GM11168 (cell line): ENCODE measurements at regions not wholly inside any gene's neighbourhood (a gene's known extent, or its start where the extent isn't known, plus 50 kb on each side); places are given as distances from the start of the nearest gene placed in this dataset.

Source experiments
- in situ Hi-C: fragments of 300-500 bp; cut with MboI; formaldehyde crosslinking; loops from one replicate; pipeline ENCODE4 v1.12.0; 2022; ENCODE audit warnings: low sequenced_read_pairs; ENCODE audit not compliant: unreplicated experiment

GRCh38 chr13:34340534-34340933 is 522.6 kb downstream of the RFC3 start:
- in situ Hi-C loops, result no loop called here

- in situ Hi-C loops, result no loop called here
Observed at GRCh38 chr13:34343413-34343940, 525.5 kb downstream of the RFC3 start.

- in situ Hi-C loops, result no loop called here
Observed at GRCh38 chr13:34344816-34345215, 526.9 kb downstream of the RFC3 start.

- in situ Hi-C loops, result no loop called here
Observed at GRCh38 chr13:34345258-34345965, 527.5 kb downstream of the RFC3 start.

- in situ Hi-C loops, result no loop called here
Observed at GRCh38 chr13:34346626-34347025, 528.7 kb downstream of the RFC3 start.

- in situ Hi-C loops, result no loop called here
Observed at GRCh38 chr13:34347784-34348573, 530.0 kb downstream of the RFC3 start.

- in situ Hi-C loops, result no loop called here
Observed at GRCh38 chr13:34349091-34349722, 531.3 kb downstream of the RFC3 start.

- in situ Hi-C loops, result no loop called here
Observed at GRCh38 chr13:34350671-34351070, 532.7 kb downstream of the RFC3 start.

- in situ Hi-C loops, result no loop called here
Observed at GRCh38 chr13:34351134-34351533, 533.2 kb downstream of the RFC3 start.

- in situ Hi-C loops, result no loop called here
Observed at GRCh38 chr13:34352958-34353357, 535.0 kb downstream of the RFC3 start.

GRCh38 chr13:34356686-34357434 is 538.9 kb downstream of the RFC3 start:
- in situ Hi-C loops, result no loop called here

- in situ Hi-C loops, result no loop called here
Observed at GRCh38 chr13:34357435-34358232, 539.7 kb downstream of the RFC3 start.

- in situ Hi-C loops, result no loop called here
Observed at GRCh38 chr13:34358811-34359513, 541.0 kb downstream of the RFC3 start.

GRCh38 chr13:34360702-34361101 is 542.8 kb downstream of the RFC3 start:
- in situ Hi-C loops, result no loop called here

GRCh38 chr13:34361560-34361959 is 543.6 kb downstream of the RFC3 start:
- in situ Hi-C loops, result no loop called here

GRCh38 chr13:34363266-34363665 is 545.3 kb downstream of the RFC3 start:
- in situ Hi-C loops, result no loop called here

- in situ Hi-C loops, result no loop called here
Observed at GRCh38 chr13:34364633-34365032, 546.7 kb downstream of the RFC3 start.

- in situ Hi-C loops, result no loop called here
Observed at GRCh38 chr13:34369931-34370330, 552.0 kb downstream of the RFC3 start.

GRCh38 chr13:34371108-34371507 is 553.2 kb downstream of the RFC3 start:
- in situ Hi-C loops, result no loop called here
